SK-N-SH treated with all-trans-retinoic acid at 6 μM for 48 hours (cell line): ENCODE measurements at regions not wholly inside any gene's neighbourhood (a gene's known extent, or its start where the extent isn't known, plus 50 kb on each side); places are given as distances from the start of the nearest gene placed in this dataset.

Experiments used
- CREB5 ChIP-seq: fragments of 250-450 bp; sonication (Bioruptor Pico); IDR thresholded peaks from 2 replicates; pipeline ENCODE4 v1.5.1; 2020; ENCODE audit warnings: low read depth, mild to moderate bottlenecking, moderate library complexity
- CSDC2 ChIP-seq: fragments of 250-450 bp; sonication (Bioruptor Pico); IDR thresholded peaks from 2 replicates; pipeline ENCODE4 v1.5.0; 2020; ENCODE audit warnings: mild to moderate bottlenecking, moderate library complexity
- CSRNP3 ChIP-seq: fragments of 250-450 bp; sonication (Bioruptor Pico); IDR thresholded peaks from 2 replicates; pipeline ENCODE4 v1.5.1; 2021; ENCODE audit warnings: mild to moderate bottlenecking, moderate library complexity
- ISL1 ChIP-seq: fragments of 250-450 bp; sonication (Bioruptor Pico); IDR thresholded peaks from 2 replicates; pipeline ENCODE4 v2.1.2; 2022; ENCODE audit warnings: mild to moderate bottlenecking, moderate library complexity
- OSR1 ChIP-seq: fragments of 250-450 bp; sonication (Bioruptor Pico); IDR thresholded peaks from 2 replicates; pipeline ENCODE4 v1.8.0; 2022; ENCODE audit warnings: moderate library complexity, mild to moderate bottlenecking, inconsistent platforms
- POU6F1 ChIP-seq: fragments of 250-450 bp; sonication (Bioruptor Pico); IDR thresholded peaks from 2 replicates; pipeline ENCODE4 v1.8.0; 2021; ENCODE audit warnings: low read depth, mild to moderate bottlenecking, moderate library complexity, borderline replicate concordance
- RARB ChIP-seq: fragments of 250-450 bp; sonication (Bioruptor Pico); IDR thresholded peaks from 2 replicates; pipeline ENCODE4 v1.8.0; 2021; ENCODE audit warnings: mild to moderate bottlenecking, moderate library complexity
- SNAI2 ChIP-seq: fragments of 250-450 bp; sonication (Bioruptor Pico); IDR thresholded peaks from 2 replicates; pipeline ENCODE4 v1.5.0; 2020; ENCODE audit warnings: mild to moderate bottlenecking, moderate library complexity
- TCF4 ChIP-seq: fragments of 250-450 bp; sonication (Bioruptor Pico); IDR thresholded peaks from 2 replicates; pipeline ENCODE4 v1.8.0; 2021; ENCODE audit warnings: mild to moderate bottlenecking, moderate library complexity, borderline replicate concordance
- TSHZ2 ChIP-seq: fragments of 250-450 bp; sonication (Bioruptor Pico); IDR thresholded peaks from 2 replicates; pipeline ENCODE4 v1.5.0; 2020; ENCODE audit warnings: mild to moderate bottlenecking, moderate library complexity
- ZFP3 ChIP-seq: fragments of 250-450 bp; sonication (Bioruptor Pico); IDR thresholded peaks from 2 replicates; pipeline ENCODE4 v1.5.0; 2020; ENCODE audit warnings: mild to moderate bottlenecking, moderate library complexity
- ZFP30 ChIP-seq: fragments of 450-650 bp; formaldehyde crosslinking; IDR thresholded peaks from 2 replicates; pipeline ENCODE4 v1.5.0; 2022; ENCODE audit warnings: mild to moderate bottlenecking, moderate library complexity
- ZNF565 ChIP-seq: fragments of 450-650 bp; formaldehyde crosslinking; conservative IDR thresholded peaks from 2 replicates; pipeline ENCODE4 v1.5.0; 2020; ENCODE audit warnings: low read depth, mild to moderate bottlenecking, moderate library complexity
- ZNF70 ChIP-seq: fragments of 450-650 bp; formaldehyde crosslinking; IDR thresholded peaks from 2 replicates; pipeline ENCODE4 v1.5.0; 2020; ENCODE audit warnings: mild to moderate bottlenecking, moderate library complexity

- no peak for TF ChIP-seq CREB5
- no peak for TF ChIP-seq ISL1
- TF ChIP-seq CSDC2 (CRISPR knock-in tag): no peak
- no peak for TF ChIP-seq ZNF70 (CRISPR knock-in tag)
- no peak for TF ChIP-seq POU6F1 (CRISPR knock-in tag)
- TF ChIP-seq OSR1 (CRISPR knock-in tag): no peak
- no peak for TF ChIP-seq RARB (CRISPR knock-in tag)
- no peak for TF ChIP-seq ZFP30 (CRISPR knock-in tag)
- no peak for TF ChIP-seq SNAI2 (CRISPR knock-in tag)
- no peak for TF ChIP-seq ZNF565 (CRISPR knock-in tag)
- TF ChIP-seq TCF4 (CRISPR knock-in tag): no peak
- no peak for TF ChIP-seq ZFP3 (CRISPR knock-in tag)
- no peak for TF ChIP-seq TSHZ2
- TF ChIP-seq CSRNP3: no peak
Observed at GRCh38 chr14:89697281-89698060, 257.1 kb downstream of the EFCAB11 start.
